GM18951 (cell line): ENCODE measurements at regions not wholly inside any gene's neighbourhood (a gene's known extent, or its start where the extent isn't known, plus 50 kb on each side); places are given as distances from the start of the nearest gene placed in this dataset.

Source experiments
- POLR2A ChIP-seq: IDR thresholded peaks from 4 replicates; pipeline ENCODE4 v1.6.1; 2011; ENCODE audit warnings: mild to moderate bottlenecking; ENCODE audit not compliant: insufficient read length, insufficient read depth; ENCODE audit errors: extremely low read depth
- in situ Hi-C: fragments of 300-500 bp; cut with MboI; formaldehyde crosslinking; loops from one replicate; pipeline ENCODE4 v1.12.0; 2022; ENCODE audit warnings: low sequenced_read_pairs, mixed read lengths, inconsistent platforms; ENCODE audit not compliant: unreplicated experiment

DNA sequence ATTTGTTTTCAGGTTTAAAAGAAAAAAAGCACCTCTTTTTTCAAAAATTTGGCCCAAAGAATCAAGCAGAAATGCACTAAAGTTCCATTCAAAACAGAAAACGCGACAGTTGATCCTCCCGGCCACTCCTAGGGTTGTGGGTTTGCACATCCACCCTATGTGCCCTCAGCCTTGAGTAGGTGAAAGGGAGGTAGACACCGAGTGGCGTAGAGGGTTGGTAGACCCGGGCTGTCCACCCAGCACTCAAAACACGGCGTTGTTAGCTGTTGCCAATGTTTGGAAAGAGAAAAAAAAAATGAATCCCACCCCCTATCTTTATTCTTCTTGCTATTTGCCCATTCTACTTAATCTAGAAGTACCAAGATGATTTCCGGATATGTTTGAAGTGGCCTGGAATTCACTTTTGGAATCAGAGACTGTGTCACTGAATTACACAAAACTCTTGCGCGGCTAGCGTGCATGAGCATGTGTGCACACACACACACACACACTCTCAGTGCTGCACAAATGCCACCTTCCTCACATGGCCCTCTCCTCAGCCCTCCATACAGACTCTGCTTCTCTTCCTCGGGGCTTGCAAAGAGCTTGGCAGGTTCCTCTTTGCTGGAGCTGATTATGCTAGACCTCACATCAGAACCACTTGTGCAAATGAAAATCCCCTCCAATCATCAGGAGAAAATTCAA lies 110.2 kb upstream of the HAND1 start:
- TF ChIP-seq POLR2A: no peak

DNA sequence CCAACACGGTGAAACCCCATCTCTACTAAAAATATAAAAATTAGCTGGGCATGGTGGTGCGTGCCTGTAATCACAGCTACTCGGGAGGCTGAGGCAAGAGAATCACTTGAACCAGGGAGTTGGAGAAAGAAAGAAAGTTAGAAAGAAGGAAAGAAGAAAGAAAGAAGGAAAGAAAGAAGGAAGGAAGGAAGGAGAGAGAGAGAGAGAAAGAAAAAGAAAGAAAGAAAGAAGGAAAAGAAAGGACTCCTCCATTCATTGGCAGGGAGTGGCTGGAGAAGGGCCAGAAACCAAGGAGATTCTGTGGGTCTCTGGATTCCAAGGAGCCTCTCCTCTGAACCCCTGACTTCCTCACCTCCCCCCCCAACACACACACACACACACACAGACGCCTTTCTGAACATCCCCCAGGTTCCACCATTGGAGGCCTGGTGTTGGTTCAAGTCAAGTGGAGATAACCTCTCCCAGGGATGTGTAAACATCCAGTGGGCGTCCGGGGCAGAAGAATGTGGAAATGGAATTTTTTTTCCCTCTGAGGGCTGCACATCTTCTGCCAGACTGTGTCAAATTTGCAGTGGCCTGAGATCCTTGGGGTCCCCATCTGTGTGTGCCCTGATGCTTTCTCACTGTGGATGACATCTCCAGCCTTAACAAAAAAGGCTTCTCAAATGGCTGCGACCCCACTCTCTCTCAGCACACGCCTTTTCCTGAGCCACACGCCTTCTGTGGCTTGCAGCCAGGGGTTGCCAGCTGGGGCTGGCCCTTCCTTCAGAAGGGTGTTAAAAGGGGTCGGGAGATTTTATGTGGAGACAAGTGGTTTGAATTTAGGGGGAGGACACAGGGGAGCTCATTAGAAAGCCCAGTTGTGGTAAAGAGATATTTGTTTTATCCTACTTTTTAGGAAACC lies 109.3 kb upstream of the HAND1 start:
- in situ Hi-C loops: no loop called here
- TF ChIP-seq POLR2A: no peak

More for the DNA sequence above, 110.2 kb upstream of the HAND1 start:
- in situ Hi-C loops: no loop called here

DNA sequence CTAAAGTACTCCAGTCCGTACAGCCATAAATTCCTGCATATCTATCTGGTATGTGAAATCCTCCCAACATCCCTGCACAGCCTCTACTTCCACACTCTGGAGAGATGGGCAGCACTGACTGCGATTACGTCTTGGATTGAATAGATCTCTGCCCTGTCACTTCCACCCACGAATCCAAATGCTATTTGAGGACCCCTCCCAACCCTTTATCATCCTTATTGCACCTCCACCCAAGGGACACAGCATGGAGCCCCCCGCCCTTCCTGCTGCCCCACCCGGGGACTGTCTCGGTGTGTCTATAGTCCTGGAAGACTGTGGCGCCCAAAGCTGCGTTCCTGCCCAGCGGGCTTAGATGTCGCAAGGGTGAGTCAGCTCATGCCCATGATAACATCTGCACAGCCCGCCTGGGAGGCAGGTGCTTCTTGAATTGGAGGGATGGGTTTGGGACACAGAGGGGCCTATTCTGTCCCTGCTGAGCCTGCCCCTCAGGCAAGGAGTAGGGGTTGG lies 105.7 kb upstream of the HAND1 start:
- in situ Hi-C loops: no loop called here
- no peak for TF ChIP-seq POLR2A

DNA sequence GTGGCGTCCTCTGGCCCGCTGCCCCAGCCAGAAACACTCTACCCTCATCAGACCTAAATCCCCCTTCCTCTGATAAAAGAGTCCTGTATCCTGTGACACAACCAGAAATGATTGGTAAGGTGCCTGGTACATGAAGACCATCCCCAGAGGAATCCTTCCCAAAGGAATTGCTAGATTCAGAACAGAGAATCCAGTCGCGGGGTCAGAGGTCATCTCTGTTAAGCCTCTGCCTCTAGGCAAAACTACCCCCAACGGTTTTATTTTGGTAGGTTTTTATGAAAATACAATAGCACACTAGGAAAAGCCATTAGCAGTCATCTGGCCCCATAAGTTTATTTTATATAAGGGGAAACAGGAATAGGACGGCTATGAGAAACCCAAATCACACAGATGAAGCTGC lies 102.4 kb upstream of the HAND1 start:
- in situ Hi-C loops: no loop called here
- no peak for TF ChIP-seq POLR2A

DNA sequence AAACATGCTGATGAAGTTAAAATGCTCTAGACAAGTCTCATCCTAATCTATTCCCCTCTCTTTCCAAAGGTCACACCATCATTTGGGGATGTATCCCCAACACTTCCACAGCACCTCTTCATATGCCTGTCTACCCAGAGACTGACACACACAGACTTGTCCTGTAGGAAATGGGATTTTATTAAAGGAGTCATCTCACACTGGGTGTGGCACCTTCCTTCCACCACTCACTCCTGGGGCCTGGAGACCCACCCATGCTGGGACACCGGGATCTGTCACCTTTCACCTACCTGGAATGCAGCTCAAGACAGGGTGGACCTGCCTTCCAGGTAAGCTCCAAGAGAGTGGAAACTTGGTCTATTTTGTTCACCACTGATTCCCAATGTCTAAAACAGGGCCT lies 99.4 kb upstream of the HAND1 start:
- in situ Hi-C loops: loop anchor here (10.0 kb wide), 1 partner anchor 113 kb away; no protein-coding TSS in a partner anchor
- no peak for TF ChIP-seq POLR2A

DNA sequence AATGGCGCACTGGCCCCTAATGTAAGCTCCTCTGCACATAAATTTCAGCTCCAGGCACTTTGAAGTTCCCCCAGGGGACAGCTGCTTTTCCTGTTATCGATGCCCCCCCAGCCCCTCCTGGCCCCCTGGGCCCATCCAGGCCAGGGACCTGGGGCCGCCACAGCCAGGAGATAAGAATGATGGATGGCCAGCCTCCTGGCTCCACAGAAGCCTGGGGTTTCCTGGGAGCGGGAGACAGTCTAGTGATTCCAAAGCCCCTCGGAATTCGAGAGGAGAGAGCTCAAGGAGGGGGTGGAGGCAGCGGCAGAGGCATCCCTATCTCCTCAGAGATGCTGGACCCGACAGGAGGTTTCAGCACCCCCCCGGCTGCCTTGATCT lies 98.4 kb upstream of the HAND1 start:
- no peak for TF ChIP-seq POLR2A
- in situ Hi-C loops: loop anchor here (10.0 kb wide), 1 partner anchor 112 kb away; no protein-coding TSS in a partner anchor

DNA sequence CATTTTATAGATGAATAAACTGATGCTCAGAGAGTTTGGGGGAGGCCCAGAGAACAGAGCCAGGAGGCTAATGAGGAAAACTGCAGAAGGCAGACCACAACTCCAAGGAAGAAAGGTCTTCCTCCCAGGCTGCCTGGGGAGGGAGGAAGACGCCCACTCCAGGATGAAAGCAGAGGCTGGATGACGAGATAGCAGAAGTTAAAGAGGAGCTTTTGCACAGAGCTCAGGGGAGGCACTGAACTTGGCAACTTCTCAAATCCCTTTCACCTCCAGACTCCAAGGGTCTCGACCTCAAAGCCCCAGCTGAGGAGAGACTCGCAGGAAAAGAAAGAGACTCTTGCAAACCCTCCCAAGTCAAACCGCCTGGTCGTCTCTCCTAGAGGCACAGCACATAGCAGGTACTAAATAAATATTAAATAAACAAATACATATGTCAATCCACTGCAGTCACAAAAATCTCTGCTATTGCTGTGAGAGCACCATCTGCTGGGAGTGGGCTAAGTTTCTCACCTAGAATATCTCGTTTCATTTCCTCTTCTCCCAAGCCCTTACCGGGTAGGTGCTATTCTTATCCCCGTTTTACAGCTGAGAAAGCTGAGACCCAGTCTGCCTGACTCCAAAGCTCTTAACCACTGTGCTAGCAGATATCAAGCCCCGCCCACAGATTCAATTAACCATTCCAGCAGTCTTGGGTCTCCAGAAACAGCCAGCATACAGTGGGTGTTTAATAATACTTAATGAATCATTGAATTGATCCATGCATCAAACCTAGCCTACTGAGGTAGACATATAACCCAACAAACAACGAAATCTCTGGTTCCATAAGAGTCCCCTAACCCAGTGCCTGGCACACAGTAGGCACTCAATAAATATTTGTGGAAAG lies 97.8 kb upstream of the HAND1 start:
- in situ Hi-C loops: loop anchor here (10.0 kb wide), 1 partner anchor 111 kb away; no protein-coding TSS in a partner anchor
- TF ChIP-seq POLR2A: no peak

DNA sequence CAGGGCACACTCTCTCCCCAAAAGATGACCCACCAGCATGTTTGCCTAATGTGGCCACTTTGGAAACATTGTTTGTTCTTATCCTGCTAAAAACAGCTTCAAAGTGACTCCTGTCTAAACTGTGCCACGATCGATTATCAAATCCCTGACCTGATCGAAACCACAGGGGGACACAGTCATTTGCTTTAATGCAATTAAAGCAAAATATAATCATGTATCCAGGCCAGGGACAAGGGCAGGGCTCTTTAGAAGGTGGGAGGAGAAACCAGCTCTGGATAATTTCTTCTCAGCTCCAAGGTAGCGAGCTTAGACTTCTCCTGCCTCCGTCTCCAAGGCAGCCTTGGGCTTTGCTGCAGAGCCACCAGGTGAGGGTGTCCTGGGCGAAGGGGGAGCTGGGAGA lies 95.0 kb upstream of the HAND1 start:
- TF ChIP-seq POLR2A: no peak
- in situ Hi-C loops: loop anchor here (10.0 kb wide), 1 partner anchor 108 kb away; no protein-coding TSS in a partner anchor

DNA sequence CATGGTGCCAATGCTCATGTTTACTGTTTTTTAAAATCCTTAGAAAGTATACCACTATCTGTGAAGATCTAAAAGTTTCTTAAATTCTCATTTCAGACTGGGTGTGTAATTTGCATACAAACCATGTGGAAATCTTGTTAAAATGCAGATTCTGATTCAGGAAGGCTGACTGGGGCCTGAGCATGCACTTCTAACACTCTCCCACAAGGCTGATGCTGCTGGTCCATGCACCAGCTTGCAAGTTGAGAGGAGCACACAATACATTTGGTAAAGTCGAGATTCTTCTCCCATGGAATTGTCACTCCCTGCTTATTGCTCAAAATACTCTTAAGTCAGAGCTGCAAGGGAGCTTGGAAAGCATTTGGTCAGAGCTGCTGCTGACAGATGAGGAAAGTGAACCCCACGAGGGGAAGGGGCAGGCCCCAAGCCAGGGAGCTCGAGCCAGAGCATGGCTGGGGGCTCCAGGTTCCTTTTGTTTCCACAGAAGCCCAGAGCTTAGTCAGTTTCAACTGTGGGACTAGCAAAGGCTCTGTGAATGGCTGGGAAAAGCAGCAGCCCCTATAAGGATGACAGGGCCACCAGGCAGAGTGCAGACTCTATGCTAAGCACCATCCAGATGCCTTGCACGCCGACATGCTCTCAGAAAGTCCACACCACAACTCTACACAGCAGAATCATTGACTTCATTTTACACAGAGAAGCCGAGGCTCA lies 93.5 kb upstream of the HAND1 start:
- in situ Hi-C loops: loop anchor here (10.0 kb wide), 1 partner anchor 107 kb away; no protein-coding TSS in a partner anchor
- TF ChIP-seq POLR2A: no peak

DNA sequence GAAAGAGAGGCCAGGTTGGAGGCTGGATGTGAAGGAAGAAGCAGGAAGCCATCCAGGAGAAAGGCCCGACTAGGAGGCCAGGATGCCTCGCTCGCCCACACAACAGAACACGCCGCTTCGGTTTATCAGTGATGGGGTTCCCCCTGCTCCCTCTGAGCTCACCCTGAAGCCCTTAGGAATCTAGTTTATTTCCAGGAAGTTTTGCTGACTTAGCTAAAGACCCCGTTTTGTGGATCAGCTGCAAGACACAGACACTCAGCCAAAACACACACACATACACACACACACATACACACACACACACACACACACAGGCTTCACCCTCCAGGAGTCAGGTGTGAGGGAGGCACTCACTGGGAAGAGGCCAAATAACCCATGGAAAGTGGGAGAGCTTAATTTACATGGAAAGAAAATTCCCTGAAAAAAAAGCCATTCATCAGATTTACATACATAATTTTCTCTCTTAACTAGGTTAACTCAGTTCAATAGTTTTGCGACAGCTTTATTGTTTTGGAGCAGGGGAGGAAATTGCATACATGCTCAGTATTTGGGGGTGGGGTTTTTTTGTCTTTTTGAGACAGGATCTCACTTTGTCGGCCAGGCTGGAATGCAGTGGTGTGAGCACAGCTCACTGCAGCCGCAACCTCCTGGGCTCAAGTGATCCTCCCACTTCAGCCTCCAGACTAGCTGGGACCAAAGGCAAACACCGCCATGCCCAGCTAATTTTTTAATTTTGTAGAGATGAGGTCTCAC lies 92.7 kb upstream of the HAND1 start:
- in situ Hi-C loops: loop anchor here (10.0 kb wide), 1 partner anchor 106 kb away; no protein-coding TSS in a partner anchor
- TF ChIP-seq POLR2A: no peak

DNA sequence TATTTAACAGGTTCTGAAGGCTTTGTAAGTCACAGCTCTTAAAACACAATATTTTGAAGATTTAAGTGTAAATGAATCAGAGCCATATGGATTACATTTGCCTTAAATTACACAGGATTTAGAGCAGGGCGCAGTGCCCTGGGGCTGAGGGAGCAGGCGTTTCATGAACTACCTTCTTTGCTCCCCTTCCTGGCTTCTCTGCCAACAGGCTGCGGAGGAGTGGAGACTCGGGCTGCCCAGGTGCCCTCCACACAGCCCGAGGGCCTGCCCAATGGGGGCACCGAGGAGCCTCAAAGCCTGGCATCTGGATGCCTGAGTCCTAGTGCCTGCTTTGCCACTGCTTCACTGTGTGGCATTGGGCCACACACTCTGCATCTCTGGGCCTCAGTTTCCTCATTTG lies 90.6 kb upstream of the HAND1 start:
- in situ Hi-C loops: no loop called here
- no peak for TF ChIP-seq POLR2A
